Astrocyte of the cerebellum (primary cell): ENCODE measurements at regions not wholly inside any gene's neighbourhood (a gene's known extent, or its start where the extent isn't known, plus 50 kb on each side); places are given as distances from the start of the nearest gene placed in this dataset.

Experiments used
- DNase-seq: peaks from one replicate; pipeline ENCODE4 v3.0.0-alpha.2; 2011; ENCODE audit warnings: low read depth
- H3K4me3 ChIP-seq: 2 replicates; pipeline ENCODE4 v1.5.1; 2011; ENCODE audit warnings: mild to moderate bottlenecking, low read depth, low read length, moderate library complexity
- in situ Hi-C: cut with HindIII; loops from 2 replicates; pipeline ENCODE4 v1.10.0; 2017; ENCODE audit warnings: low sequenced_read_pairs
- TF ChIP-seq, protein P1 (sequence below): IDR thresholded peaks from 2 replicates; pipeline ENCODE4 v1.5.1; 2012; ENCODE audit warnings: low read length, low read depth, moderate library complexity, mild to moderate bottlenecking; ENCODE audit errors: missing control alignments

DNA sequence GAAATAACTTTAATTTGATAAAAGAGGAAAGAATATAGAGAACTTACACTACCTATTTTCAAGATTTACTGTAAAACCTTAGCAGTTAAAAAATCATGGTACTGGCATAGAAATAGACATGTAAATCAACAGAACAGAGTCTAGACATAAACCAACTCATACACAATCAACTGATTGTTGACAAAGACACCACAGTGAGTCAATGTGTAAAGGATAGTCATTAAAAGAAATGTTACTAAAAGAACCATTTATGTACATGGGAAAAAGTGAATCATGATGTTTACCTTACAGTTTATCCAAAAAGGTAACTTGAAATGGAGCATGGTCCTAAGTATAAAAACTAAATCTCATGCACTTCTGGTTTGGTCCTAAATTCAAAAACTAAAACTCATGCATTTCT is 847.4 kb downstream of the IGSF11 start:
- in situ Hi-C loops, result no loop called here

GRCh38 chr3:118196183-118196582 is 838.5 kb downstream of the IGSF11 start:
- no peak overlapping the region for H3K4me3 ChIP-seq

More for the DNA sequence above, 847.4 kb downstream of the IGSF11 start:
- no peak for DNase-seq
- TF ChIP-seq, protein P1, sequence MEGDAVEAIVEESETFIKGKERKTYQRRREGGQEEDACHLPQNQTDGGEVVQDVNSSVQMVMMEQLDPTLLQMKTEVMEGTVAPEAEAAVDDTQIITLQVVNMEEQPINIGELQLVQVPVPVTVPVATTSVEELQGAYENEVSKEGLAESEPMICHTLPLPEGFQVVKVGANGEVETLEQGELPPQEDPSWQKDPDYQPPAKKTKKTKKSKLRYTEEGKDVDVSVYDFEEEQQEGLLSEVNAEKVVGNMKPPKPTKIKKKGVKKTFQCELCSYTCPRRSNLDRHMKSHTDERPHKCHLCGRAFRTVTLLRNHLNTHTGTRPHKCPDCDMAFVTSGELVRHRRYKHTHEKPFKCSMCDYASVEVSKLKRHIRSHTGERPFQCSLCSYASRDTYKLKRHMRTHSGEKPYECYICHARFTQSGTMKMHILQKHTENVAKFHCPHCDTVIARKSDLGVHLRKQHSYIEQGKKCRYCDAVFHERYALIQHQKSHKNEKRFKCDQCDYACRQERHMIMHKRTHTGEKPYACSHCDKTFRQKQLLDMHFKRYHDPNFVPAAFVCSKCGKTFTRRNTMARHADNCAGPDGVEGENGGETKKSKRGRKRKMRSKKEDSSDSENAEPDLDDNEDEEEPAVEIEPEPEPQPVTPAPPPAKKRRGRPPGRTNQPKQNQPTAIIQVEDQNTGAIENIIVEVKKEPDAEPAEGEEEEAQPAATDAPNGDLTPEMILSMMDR, result no peak
- no peak overlapping the region for H3K4me3 ChIP-seq

DNA sequence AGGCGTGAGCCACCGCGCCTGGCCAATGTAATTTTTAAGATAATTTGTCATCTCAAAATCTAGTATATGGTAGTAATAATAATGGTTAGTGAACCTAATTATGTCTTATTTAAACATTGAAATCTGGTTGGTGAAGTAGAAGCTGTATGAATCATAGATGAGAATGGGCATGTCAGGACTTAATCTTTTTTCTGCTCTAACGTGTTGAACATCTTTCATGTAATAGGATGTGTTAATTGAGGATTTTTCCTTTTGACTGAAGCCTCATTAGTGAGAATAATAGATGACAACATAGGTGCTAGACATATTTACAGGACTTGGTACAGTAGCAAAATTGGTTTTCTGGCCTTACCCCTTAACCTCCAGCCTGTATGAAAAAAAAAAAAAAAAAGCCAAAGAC is 835.6 kb downstream of the IGSF11 start:
- in situ Hi-C loops, result no loop called here
- no peak overlapping the region for H3K4me3 ChIP-seq
- TF ChIP-seq, protein P1, result no peak
- no peak for DNase-seq

More at GRCh38 chr3:118196183-118196582, 838.5 kb downstream of the IGSF11 start:
- DNase-seq, result no peak
- TF ChIP-seq, protein P1, result no peak
- in situ Hi-C loops, result no loop called here

DNA sequence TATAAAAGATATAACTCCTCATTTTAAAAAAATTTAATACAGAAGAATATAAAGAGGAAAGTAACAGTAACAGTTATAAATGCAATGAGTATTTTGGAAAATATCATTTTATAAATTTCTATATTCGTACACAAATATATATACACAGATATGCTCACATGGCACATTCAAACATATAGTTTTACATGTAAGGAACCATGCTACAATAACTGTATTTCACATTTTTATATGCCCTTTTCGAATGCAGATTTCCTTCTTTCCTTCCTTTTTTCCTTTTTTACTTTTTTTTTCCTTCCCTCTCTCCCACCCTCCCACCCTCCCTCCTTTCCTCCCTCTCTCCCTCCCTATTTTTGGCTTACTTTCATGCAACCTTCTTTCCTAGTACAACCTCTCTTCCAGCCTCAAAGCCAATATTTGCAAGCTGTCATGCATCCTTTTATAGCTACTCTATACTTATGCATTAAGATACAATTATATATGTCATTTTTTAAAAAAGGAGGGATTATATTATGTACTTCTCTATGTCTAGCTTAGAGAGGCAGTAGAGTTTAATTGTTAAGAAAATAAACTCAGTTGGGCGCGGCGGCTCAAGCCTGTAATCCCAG is 830.5 kb downstream of the IGSF11 start:
- in situ Hi-C loops, result no loop called here
- DNase-seq, result no peak
- no peak overlapping the region for H3K4me3 ChIP-seq
- TF ChIP-seq, protein P1, result no peak

DNA sequence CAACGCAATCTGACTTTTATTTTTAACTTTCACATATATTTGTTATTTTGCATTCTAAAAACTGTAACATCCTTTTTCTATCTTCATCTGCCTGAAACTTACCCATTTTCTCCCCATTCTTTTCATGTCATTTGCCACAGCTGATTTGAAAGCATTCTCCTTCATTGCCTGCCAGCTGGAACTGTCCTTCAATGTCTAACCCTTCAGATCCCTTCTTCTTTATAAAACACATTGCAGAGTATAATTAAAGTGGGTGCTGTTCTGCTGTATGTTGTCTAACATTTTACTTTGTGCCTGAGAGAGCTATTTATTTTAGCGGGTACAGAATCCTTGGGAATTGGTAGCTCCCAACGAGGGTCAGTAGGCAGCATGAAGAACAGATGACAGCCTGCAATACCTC is 827.4 kb downstream of the IGSF11 start:
- no peak for DNase-seq
- no peak overlapping the region for H3K4me3 ChIP-seq
- TF ChIP-seq, protein P1, result no peak
- in situ Hi-C loops, result no loop called here

GRCh38 chr3:118208642-118209041 is 826.0 kb downstream of the IGSF11 start:
- no peak for DNase-seq
- in situ Hi-C loops, result no loop called here
- no peak overlapping the region for H3K4me3 ChIP-seq
- TF ChIP-seq, protein P1, result no peak
